Transverse colon (tissue), 4 donors: ENCODE measurements at regions not wholly inside any gene's neighbourhood (a gene's known extent, or its start where the extent isn't known, plus 50 kb on each side); places are given as distances from the start of the nearest gene placed in this dataset.

Source experiments
- DNase-seq: peaks from one replicate; pipeline ENCODE4 v3.0.0-alpha.2; 2019
- H3K27ac ChIP-seq, 4 donors: fragments of 200-600 bp; sonication (generic); 2 replicates each; pipeline ENCODE4 v1.5.1; 2016 to 2018; ENCODE audit warnings: inconsistent platforms in 4 of 4
- H3K27me3 ChIP-seq: fragments of 200-600 bp; sonication (generic); 2 replicates; pipeline ENCODE4 v1.5.1; 2017; ENCODE audit warnings: inconsistent platforms
- H3K36me3 ChIP-seq, 4 donors: fragments of 200-600 bp; sonication (generic); 2 replicates each; pipeline ENCODE4 v1.5.1; 2017 to 2019; ENCODE audit warnings: inconsistent platforms in 4 of 4
- H3K4me1 ChIP-seq, 4 donors: fragments of 200-600 bp; sonication (generic); 2 replicates each; pipeline ENCODE4 v1.5.1; 2017 to 2020; ENCODE audit warnings: inconsistent platforms in 4 of 4
- H3K4me3 ChIP-seq, 4 donors: fragments of 200-600 bp; sonication (generic); 1 replicate in 1 of 4; 2 replicates in 3 of 4; pipeline versions ENCODE4 v1.5.1 to v1.6.1; 2017 to 2019; ENCODE audit warnings: inconsistent platforms in 4 of 4
- H3K9me3 ChIP-seq, 2 donors: fragments of 200-600 bp; sonication (generic); 2 replicates each; pipeline ENCODE4 v1.5.1; 2017 to 2019; ENCODE audit warnings: inconsistent platforms in 2 of 2
- CTCF ChIP-seq, 5 experiments: fragments of 200-600 bp in 3 of 5; fragments of 450-650 bp in 2 of 5; sonication (generic) in 3 of 5; IDR thresholded peaks; 1 replicate in 2 of 5; 2 replicates in 3 of 5; pipeline ENCODE4 v1.5.1; 2016 to 2017; ENCODE audit warnings: antibody characterized with exemption in 5 of 5, inconsistent platforms in 3 of 5, mild to moderate bottlenecking in 2 of 5, moderate library complexity in 1 of 5
- EP300 ChIP-seq: sonication (generic); formaldehyde crosslinking; IDR thresholded peaks from one replicate; pipeline ENCODE4 v1.6.1; 2017; ENCODE audit warnings: antibody characterized with exemption, low read depth
- POLR2A ChIP-seq: fragments of 450-650 bp; IDR thresholded peaks from one replicate; pipeline ENCODE4 v1.6.1; 2016; ENCODE audit warnings: antibody characterized with exemption, mild to moderate bottlenecking, moderate library complexity
- POLR2AphosphoS5 ChIP-seq, 3 donors: sonication (generic); formaldehyde crosslinking; IDR thresholded peaks; one replicate each; pipeline ENCODE4 v1.6.1; 2016; ENCODE audit warnings: antibody characterized with exemption in 3 of 3
- WGBS, 2 donors: methylation state at CpG; one replicate each; pipeline ENCODE4 v1.1.5; 2018; ENCODE audit warnings: low coverage in 1 of 2; 5-methylcytosine and 5-hydroxymethylcytosine counted together
- in situ Hi-C, 4 donors: fragments of 200-750 bp; cut with MboI; loops; one replicate each; pipeline versions ENCODE4 v1.15.0 to v1.15.1; 2017; ENCODE audit warnings: low sequenced_read_pairs in 3 of 4, low pct_ligation_motif_present in 1 of 4, low pct_unique_long_range_greater_than_20kb in 1 of 4
- intact Hi-C: fragments of 100-400 bp; cut with DNase I; formaldehyde crosslinking; loops from one replicate; pipeline ENCODE4 v1.15.1; 2023; ENCODE audit warnings: low total_unique reads

GRCh38 chr6:90435207-90435899, 138.7 kb upstream of the BACH2 start:
- H3K27me3 ChIP-seq: no peaks in the 10 kb centered on the region
- no peaks in the 10 kb centered on the region for H3K36me3 ChIP-seq
- no peak overlapping the region for H3K27ac ChIP-seq
- TF ChIP-seq POLR2A: no peak
- TF ChIP-seq POLR2AphosphoS5 (IDR thresholded peaks at IDR 0.05): no peak
- no peak for TF ChIP-seq CTCF (IDR thresholded peaks at IDR 0.05)
- TF ChIP-seq EP300: no peak
- in situ Hi-C loops (no loop called here), intact Hi-C loops (no loop called here)
- H3K4me1 ChIP-seq: no peaks in the 10 kb centered on the region
- WGBS, 2 donors: 25 to 39% methylated on average over 3 of the region's 3 CpGs
- no peak for DNase-seq
- H3K9me3 ChIP-seq: no peaks in the 10 kb centered on the region
- H3K4me3 ChIP-seq: no peak overlapping the region

- Histone ChIP-seq H3K4me1 (no peaks in the 10 kb centered on the region), H3K36me3 (no peaks in the 10 kb centered on the region), H3K4me3 (no peak overlapping the region), H3K27ac (no peak overlapping the region), H3K27me3 (no peaks in the 10 kb centered on the region), H3K9me3 (peaks cover 5 to 7% of the 10 kb centered on the region in 2 donors)
- in situ Hi-C loops (no loop called here), intact Hi-C loops (no loop called here)
- no peak for DNase-seq
- 95 to 100% methylated on average over 1 of the region's 1 CpG for WGBS, 2 donors
- no peak for TF ChIP-seq CTCF (IDR thresholded peaks at IDR 0.05)
- TF ChIP-seq POLR2AphosphoS5 (IDR thresholded peaks at IDR 0.05): no peak
- no peak for TF ChIP-seq POLR2A
- no peak for TF ChIP-seq EP300
Observed at GRCh38 chr6:90434094-90434493, 137.5 kb upstream of the BACH2 start.

DNA sequence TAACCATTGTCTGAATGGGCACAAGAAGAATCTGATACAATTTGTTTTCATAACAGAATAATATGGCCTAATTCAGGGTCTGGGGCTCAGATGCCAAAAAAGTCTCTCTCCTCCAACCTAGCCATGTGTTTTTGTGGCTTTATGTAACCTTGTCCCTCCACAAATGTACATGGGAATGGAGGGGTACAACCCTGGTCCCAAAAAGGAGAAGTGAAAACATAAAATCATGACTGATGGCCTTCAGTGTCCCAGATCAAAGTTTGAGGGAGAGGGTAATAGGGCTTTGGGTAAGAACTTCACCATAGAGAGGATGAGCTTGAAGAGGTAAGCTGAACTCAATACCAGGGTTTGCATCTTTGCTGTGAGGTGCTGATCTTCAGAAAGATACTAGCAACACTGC, 136.3 kb upstream of the BACH2 start:
- TF ChIP-seq EP300 (no peak), POLR2AphosphoS5 (IDR thresholded peaks at IDR 0.05) (no peak), CTCF (IDR thresholded peaks at IDR 0.05) (no peak), POLR2A (no peak)
- Histone ChIP-seq H3K27ac (no peak overlapping the region), H3K4me1 (no peaks in the 10 kb centered on the region), H3K4me3 (no peak overlapping the region), H3K9me3 (peaks cover 5 to 10% of the 10 kb centered on the region in 2 donors), H3K36me3 (no peaks in the 10 kb centered on the region), H3K27me3 (no peaks in the 10 kb centered on the region)
- in situ Hi-C loops (no loop called here), intact Hi-C loops (no loop called here)
- no peak for DNase-seq

DNA sequence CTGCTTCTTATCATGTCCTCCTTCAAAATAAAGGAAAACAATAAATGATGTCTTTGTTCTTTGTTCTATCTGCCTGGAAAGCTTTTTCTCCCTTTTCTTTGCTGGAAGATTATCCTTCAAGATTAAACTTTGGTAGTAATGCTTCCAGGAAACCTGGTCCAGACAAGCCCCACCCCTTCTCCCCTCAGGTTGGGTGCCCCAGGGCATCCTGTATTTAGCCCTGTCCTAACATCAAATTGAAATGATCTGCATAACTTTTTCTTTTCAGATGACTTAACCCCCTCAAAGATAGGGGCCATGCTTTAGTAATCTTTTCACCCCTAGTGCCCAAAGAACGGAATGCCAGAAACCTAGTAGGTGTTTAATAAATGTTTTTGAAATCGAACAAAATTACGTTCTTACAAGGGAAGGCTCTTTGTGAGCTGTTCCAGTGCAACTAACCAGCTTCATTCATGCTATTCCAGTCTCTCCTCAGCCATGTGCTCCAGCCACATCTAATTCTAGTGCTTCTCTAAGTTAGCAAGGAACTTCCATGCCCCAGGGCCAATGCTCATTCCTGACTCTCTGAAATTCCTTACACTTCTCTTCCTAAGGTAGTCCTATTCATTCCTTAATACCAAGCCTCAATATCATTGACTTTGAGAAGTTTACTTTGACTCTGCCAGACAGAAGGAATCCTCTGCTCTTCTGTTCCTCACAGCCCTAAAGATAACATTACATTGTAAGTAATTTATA, 135.6 kb upstream of the BACH2 start:
- 81 to 93% methylated on average over 3 of the region's 3 CpGs for WGBS, 2 donors
- H3K27ac ChIP-seq: no peak overlapping the region
- TF ChIP-seq POLR2A (no peak), EP300 (no peak), POLR2AphosphoS5 (IDR thresholded peaks at IDR 0.05) (no peak), CTCF (IDR thresholded peaks at IDR 0.05) (no peak)
- intact Hi-C loops (no loop called here), in situ Hi-C loops (no loop called here)
- peaks cover 5 to 10% of the 10 kb centered on the region in 2 donors for H3K9me3 ChIP-seq
- no peaks in the 10 kb centered on the region for H3K4me1 ChIP-seq
- no peaks in the 10 kb centered on the region for H3K36me3 ChIP-seq
- H3K4me3 ChIP-seq: no peak overlapping the region
- DNase-seq: no peak
- no peaks in the 10 kb centered on the region for H3K27me3 ChIP-seq
